ENCODE measurements at regions not wholly inside any gene's neighbourhood (a gene's known extent, or its start where the extent isn't known, plus 50 kb on each side); places are given as distances from the start of the nearest gene placed in this dataset.

- no peak for TF ChIP-seq ZNF518A (tag by site-specific recombination; conservative IDR thresholded peaks at IDR 0.05; ENCODE audit: low read depth)
- TF ChIP-seq SCRT2 (tag by site-specific recombination; IDR thresholded peaks at IDR 0.05) = no peak
- TF ChIP-seq ZNF394 (tag by site-specific recombination; IDR thresholded peaks at IDR 0.05; ENCODE audit: borderline replicate concordance) = no peak
- TF ChIP-seq TCF7L2 (IDR thresholded peaks at IDR 0.05; ENCODE audit: borderline replicate concordance, low read depth, low read length) = no peak
- TF ChIP-seq PRDM4 (tag by site-specific recombination; IDR thresholded peaks at IDR 0.05) = no peak
Observed at GRCh38 chr6:138610816-138611215, 111.5 kb upstream of the NHSL1 start (continued).

- TF ChIP-seq YY2 (tag by site-specific recombination; IDR thresholded peaks at IDR 0.05) = no peak
- TF ChIP-seq ZNF658 (tag by site-specific recombination; IDR thresholded peaks at IDR 0.05) = no peak
- no peak for TF ChIP-seq ZNF664 (tag by site-specific recombination; IDR thresholded peaks at IDR 0.05)
- no peak for TF ChIP-seq OSR2 (tag by site-specific recombination; IDR thresholded peaks at IDR 0.05)
- no peak for TF ChIP-seq ZNF114 (tag by site-specific recombination; IDR thresholded peaks at IDR 0.05)
- TF ChIP-seq ZNF585B (tag by site-specific recombination; IDR thresholded peaks at IDR 0.05) = no peak
- Histone ChIP-seq H3K4me1 (ENCODE audit: control insufficient read depth, insufficient read depth, low read length) (no peaks in the 10 kb centered on the region), H3K27ac (ENCODE audit: extremely low read depth, low read depth, low read length) (no peak overlapping the region), H3K4me3 (ENCODE audit: low read depth, low read length) (no peak overlapping the region), H3K9me3 (ENCODE audit: control insufficient read depth, insufficient read depth, low read depth, low read length) (no peaks in the 10 kb centered on the region), H3K36me3 (ENCODE audit: control insufficient read depth in 2 of 2, insufficient read depth in 1 of 2, low read length in 2 of 2) (no peaks in the 10 kb centered on the region)
- ChIA-PET CTCF (interaction anchor here (0.6 kb wide), 1 partner anchor 22 kb away, joined by 3 read pairs; no protein-coding TSS in a partner anchor), POLR2A (no interaction called here)
Observed at GRCh38 chr6:138614151-138614550, 114.9 kb upstream of the NHSL1 start.

- TF ChIP-seq ZNF580 (tag by site-specific recombination; IDR thresholded peaks at IDR 0.05) = no peak
- TF ChIP-seq ZNF292 (tag by site-specific recombination; IDR thresholded peaks at IDR 0.05; ENCODE audit: borderline replicate concordance, low read depth) = no peak
- no peak for TF ChIP-seq ZBTB10 (tag by site-specific recombination; IDR thresholded peaks at IDR 0.05)
- no peak for TF ChIP-seq ZNF837 (tag by site-specific recombination; IDR thresholded peaks at IDR 0.05)
- Histone ChIP-seq H3K4me1 (ENCODE audit: control insufficient read depth, insufficient read depth, low read length) (no peaks in the 10 kb centered on the region), H3K4me3 (ENCODE audit: low read depth, low read length) (no peak overlapping the region), H3K36me3 (ENCODE audit: control insufficient read depth in 2 of 2, insufficient read depth in 1 of 2, low read length in 2 of 2) (no peaks in the 10 kb centered on the region), H3K27ac (ENCODE audit: extremely low read depth, low read depth, low read length) (no peak overlapping the region), H3K9me3 (ENCODE audit: control insufficient read depth, insufficient read depth, low read depth, low read length) (no peaks in the 10 kb centered on the region)
- POLR2A ChIA-PET = no interaction called here
- CTCF ChIA-PET = interaction anchor here (0.6 to 1.4 kb wide), 3 partner anchors 29 to 1271 kb away, joined by 3 to 5 read pairs (median 3); no protein-coding TSS in a partner anchor
Observed at GRCh38 chr6:138618168-138618567, 118.9 kb upstream of the NHSL1 start.

Measured in HEK293 (cell line).